ENCODE measurements at regions not wholly inside any gene's neighbourhood (a gene's known extent, or its start where the extent isn't known, plus 50 kb on each side); places are given as distances from the start of the nearest gene placed in this dataset.

GRCh38 chr7:68485253-68485917 lies 1112.9 kb upstream of the AUTS2 start:
- no peak for TF ChIP-seq CTCF (IDR thresholded peaks at IDR 0.05)
- TF ChIP-seq POLR2A (IDR thresholded peaks at IDR 0.05) = no peak
- no peak for TF ChIP-seq POLR2AphosphoS5 (IDR thresholded peaks at IDR 0.05)
- TF ChIP-seq EP300 (IDR thresholded peaks at IDR 0.05) = no peak
